Left lung (tissue), 4 donors: ENCODE measurements at regions not wholly inside any gene's neighbourhood (a gene's known extent, or its start where the extent isn't known, plus 50 kb on each side); places are given as distances from the start of the nearest gene placed in this dataset.

Source experiments
- ATAC-seq: fragments of 200-7000 bp; cut with Tn5 transposase; one replicate; pipeline ENCODE4 v1.9.1; 2020; ENCODE audit warnings: moderate library complexity
- DNase-seq, 4 donors: peaks; one replicate each; pipeline ENCODE4 v3.0.0-alpha.2; 2013 to 2020
- H3K27ac ChIP-seq, 2 donors: fragments of 200-600 bp; sonication (generic) in 1 of 2; one replicate each; pipeline versions ENCODE4 v1.5.0 to v1.8.0; 2020 to 2021
- H3K27me3 ChIP-seq, 2 donors: fragments of 200-600 bp; sonication (generic) in 1 of 2; one replicate each; pipeline versions ENCODE4 v1.5.0 to v1.8.0; 2020 to 2021
- H3K36me3 ChIP-seq, 2 donors: fragments of 200-600 bp; sonication (generic) in 1 of 2; one replicate each; pipeline versions ENCODE4 v1.5.0 to v1.8.0; 2020 to 2021
- H3K4me1 ChIP-seq, 2 donors: fragments of 200-600 bp; one replicate each; pipeline ENCODE4 v1.8.0; 2021
- H3K4me3 ChIP-seq, 2 donors: fragments of 200-600 bp; sonication (generic) in 1 of 2; one replicate each; pipeline versions ENCODE4 v1.5.0 to v1.8.0; 2020 to 2021; ENCODE audit warnings: mild to moderate bottlenecking in 1 of 2
- H3K9me3 ChIP-seq, 2 donors: fragments of 200-600 bp; sonication (generic) in 1 of 2; one replicate each; pipeline versions ENCODE4 v1.5.0 to v1.8.0; 2020 to 2021
- intact Hi-C, 2 donors: fragments of 100-400 bp; cut with DNase I; formaldehyde crosslinking; loops; one replicate each; pipeline versions ENCODE4 v1.11.2 to v1.14.2; 2022
- TF ChIP-seq, protein P1 (sequence below), 2 donors: fragments of 200-600 bp; sonication (generic) in 1 of 2; IDR thresholded peaks; one replicate each; pipeline versions ENCODE4 v1.5.0 to v1.8.0; 2021; ENCODE audit warnings: antibody characterized with exemption in 2 of 2
- donor health status: DM: no; HTN: yes; CAD: no.
- donor health status: DM: no; HTN: no; CAD: no.

GRCh38 chr15:98390946-98391530 is 257.3 kb upstream of the IGF1R start:
- no peak for DNase-seq
- Histone ChIP-seq H3K27me3 (peaks cover 0 to 16% of the 10 kb centered on the region in 2 donors), H3K4me1 (no peaks in the 10 kb centered on the region), H3K36me3 (no peaks in the 10 kb centered on the region), H3K9me3 (no peaks in the 10 kb centered on the region), H3K27ac (no peak overlapping the region), H3K4me3 (no peak overlapping the region)
- intact Hi-C loops: no loop called here
- no peak for ATAC-seq
- TF ChIP-seq, protein P1, sequence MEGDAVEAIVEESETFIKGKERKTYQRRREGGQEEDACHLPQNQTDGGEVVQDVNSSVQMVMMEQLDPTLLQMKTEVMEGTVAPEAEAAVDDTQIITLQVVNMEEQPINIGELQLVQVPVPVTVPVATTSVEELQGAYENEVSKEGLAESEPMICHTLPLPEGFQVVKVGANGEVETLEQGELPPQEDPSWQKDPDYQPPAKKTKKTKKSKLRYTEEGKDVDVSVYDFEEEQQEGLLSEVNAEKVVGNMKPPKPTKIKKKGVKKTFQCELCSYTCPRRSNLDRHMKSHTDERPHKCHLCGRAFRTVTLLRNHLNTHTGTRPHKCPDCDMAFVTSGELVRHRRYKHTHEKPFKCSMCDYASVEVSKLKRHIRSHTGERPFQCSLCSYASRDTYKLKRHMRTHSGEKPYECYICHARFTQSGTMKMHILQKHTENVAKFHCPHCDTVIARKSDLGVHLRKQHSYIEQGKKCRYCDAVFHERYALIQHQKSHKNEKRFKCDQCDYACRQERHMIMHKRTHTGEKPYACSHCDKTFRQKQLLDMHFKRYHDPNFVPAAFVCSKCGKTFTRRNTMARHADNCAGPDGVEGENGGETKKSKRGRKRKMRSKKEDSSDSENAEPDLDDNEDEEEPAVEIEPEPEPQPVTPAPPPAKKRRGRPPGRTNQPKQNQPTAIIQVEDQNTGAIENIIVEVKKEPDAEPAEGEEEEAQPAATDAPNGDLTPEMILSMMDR (IDR thresholded peaks at IDR 0.05): no peak

DNA sequence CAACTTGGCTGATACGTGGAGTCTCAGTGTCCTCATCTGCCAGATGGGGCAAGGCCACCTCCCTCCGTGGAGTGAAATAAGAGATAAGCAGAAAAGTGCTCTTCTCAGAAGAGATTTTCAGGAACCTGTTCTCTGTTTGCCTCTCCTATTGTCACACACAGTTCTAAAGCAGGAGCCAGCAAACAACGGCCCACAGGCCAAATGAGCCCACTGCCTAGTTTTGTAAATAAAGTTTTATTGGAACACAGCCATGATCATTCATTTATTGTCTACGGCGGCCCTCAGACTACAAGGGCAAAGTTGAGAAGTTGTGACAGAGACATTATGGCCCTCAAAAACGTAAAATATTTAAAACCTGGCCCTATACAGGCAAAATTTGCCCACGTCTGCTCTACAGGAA is 256.8 kb upstream of the IGF1R start:
- Histone ChIP-seq H3K27me3 (peaks cover 0 to 16% of the 10 kb centered on the region in 2 donors), H3K36me3 (no peaks in the 10 kb centered on the region), H3K4me1 (no peaks in the 10 kb centered on the region), H3K27ac (no peak overlapping the region), H3K4me3 (no peak overlapping the region), H3K9me3 (no peaks in the 10 kb centered on the region)
- intact Hi-C loops: no loop called here
- no peak for ATAC-seq
- DNase-seq: no peak
- TF ChIP-seq, protein P1 (IDR thresholded peaks at IDR 0.05): no peak

DNA sequence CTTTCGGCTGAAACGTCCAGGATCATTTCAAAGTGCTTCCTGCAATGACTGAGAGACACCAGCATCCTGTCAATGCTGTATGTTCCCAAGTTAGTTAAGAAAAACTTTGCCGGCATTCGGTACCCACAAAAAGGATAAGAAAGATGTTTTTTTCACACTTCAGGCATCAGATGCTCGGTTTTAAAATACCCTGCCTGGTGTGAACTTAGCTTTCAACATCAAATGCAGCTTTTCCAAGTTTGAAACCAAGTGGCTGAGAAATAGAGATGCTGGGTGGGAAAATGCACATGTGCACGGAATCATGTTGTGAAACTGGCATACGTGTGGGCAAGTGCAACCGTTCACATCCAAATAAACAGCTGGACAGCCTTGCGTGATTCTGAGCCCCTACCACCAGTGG is 254.9 kb upstream of the IGF1R start:
- ATAC-seq (no peak), DNase-seq (no peak)
- intact Hi-C loops: no loop called here
- Histone ChIP-seq H3K9me3 (no peaks in the 10 kb centered on the region), H3K36me3 (no peaks in the 10 kb centered on the region), H3K4me3 (no peak overlapping the region), H3K27ac (no peak overlapping the region), H3K27me3 (peaks cover 0 to 16% of the 10 kb centered on the region in 2 donors), H3K4me1 (no peaks in the 10 kb centered on the region)
- TF ChIP-seq, protein P1 (IDR thresholded peaks at IDR 0.05): no peak

DNA sequence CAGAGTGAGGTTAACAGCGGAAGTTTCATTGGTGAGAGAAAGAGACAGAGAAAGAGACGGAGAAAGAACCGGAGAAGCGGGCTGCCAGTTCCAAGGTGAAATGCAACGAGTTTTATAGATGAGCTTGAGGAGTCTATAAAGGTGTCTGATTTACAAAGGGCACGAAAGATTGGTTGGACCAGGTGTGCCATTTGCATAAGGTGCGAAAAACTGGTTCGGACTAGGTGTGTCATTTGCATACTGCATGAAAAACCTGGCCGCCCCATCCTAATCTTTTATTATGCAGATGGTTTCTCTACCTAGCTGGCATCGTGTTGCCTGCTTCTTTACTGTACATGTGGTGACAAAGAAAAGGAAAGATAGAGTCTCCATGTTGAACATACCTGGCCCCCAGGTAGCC is 253.8 kb upstream of the IGF1R start:
- TF ChIP-seq, protein P1 (IDR thresholded peaks at IDR 0.05): no peak
- Histone ChIP-seq H3K4me1 (no peaks in the 10 kb centered on the region), H3K27me3 (peaks cover 0 to 16% of the 10 kb centered on the region in 2 donors), H3K4me3 (no peak overlapping the region), H3K9me3 (no peaks in the 10 kb centered on the region), H3K36me3 (no peaks in the 10 kb centered on the region), H3K27ac (no peak overlapping the region)
- intact Hi-C loops: no loop called here
- ATAC-seq: no peak
- DNase-seq: no peak

DNA sequence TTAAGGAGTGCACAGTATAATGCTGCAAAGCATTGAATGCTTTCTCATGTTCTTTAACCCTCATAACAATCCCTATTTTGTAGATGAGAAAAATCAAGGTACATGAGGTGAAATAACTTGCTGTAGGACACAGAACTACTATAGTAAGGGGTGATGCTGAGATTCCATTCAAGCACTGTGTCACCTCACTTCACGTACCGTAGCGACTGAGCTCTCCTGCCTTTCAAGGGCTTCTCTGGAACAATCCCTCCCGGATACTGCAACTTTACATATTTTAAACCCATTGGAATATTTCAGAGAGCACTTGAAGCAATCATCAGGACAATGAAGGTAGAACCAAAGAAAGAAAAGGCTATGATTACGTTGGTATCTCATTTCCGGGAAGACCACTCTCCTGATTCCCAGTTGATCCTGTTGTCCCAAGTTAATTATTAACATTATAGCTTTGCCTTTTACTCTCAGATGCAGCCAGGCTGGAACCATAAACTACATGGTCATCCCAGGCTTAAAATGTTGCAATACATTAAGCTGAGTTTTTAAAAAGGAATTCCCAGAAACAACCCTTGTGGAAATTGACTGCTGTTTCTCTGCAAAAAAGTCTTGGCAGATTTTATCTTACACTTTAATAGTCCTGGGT is 252.2 kb upstream of the IGF1R start:
- Histone ChIP-seq H3K4me3 (no peak overlapping the region), H3K4me1 (no peaks in the 10 kb centered on the region), H3K36me3 (no peaks in the 10 kb centered on the region), H3K27me3 (peaks cover 0 to 16% of the 10 kb centered on the region in 2 donors), H3K27ac (no peak overlapping the region), H3K9me3 (no peaks in the 10 kb centered on the region)
- DNase-seq (no peak), ATAC-seq (peak; percentile 62)
- TF ChIP-seq, protein P1 (IDR thresholded peaks at IDR 0.05): no peak
- intact Hi-C loops: no loop called here
